Breast epithelium (tissue), 3 donors: ENCODE measurements at regions not wholly inside any gene's neighbourhood (a gene's known extent, or its start where the extent isn't known, plus 50 kb on each side); places are given as distances from the start of the nearest gene placed in this dataset.

Experiments used
- CTCF ChIP-seq, 3 donors: fragments of 450-650 bp; IDR thresholded peaks; one replicate each; pipeline ENCODE4 v1.5.1; 2016 to 2017; ENCODE audit warnings: antibody characterized with exemption in 3 of 3, mild to moderate bottlenecking in 3 of 3, moderate library complexity in 3 of 3
- POLR2AphosphoS5 ChIP-seq, 3 donors: sonication (generic); formaldehyde crosslinking; IDR thresholded peaks; one replicate each; pipeline ENCODE4 v1.6.1; 2017; ENCODE audit warnings: antibody characterized with exemption in 3 of 3

GRCh38 chr16:64312292-64312691, 809.6 kb downstream of the CDH11 start:
- no peak for TF ChIP-seq CTCF (IDR thresholded peaks at IDR 0.05)
- no peak for TF ChIP-seq POLR2AphosphoS5 (IDR thresholded peaks at IDR 0.05)
